ENCODE measurements at regions not wholly inside any gene's neighbourhood (a gene's known extent, or its start where the extent isn't known, plus 50 kb on each side); places are given as distances from the start of the nearest gene placed in this dataset.
"Not testable (repeated sequence)": the region's sequence is repeated elsewhere in the genome, so short reads cannot be mapped to it uniquely, and the experiment has no call there.

GRCh38 chr6:149138089-149138488, 179.4 kb upstream of the TAB2 start:
- Mint-ChIP-seq H3K27ac (peak overlapping the region; percentile 30), H3K27me3 (ENCODE audit: low read depth) (no peaks in the 10 kb centered on the region), H3K9me3 (no peaks in the 10 kb centered on the region), H3K36me3 (ENCODE audit: low read depth) (no peaks in the 10 kb centered on the region), H3K4me3 (no peak overlapping the region), H3K4me1 (ENCODE audit: low read depth) (peaks cover 42% of the 10 kb centered on the region)
- CTCF ChIA-PET: interaction anchor here (1.0 to 2.4 kb wide), 3 partner anchors 26 to 294 kb away, joined by 3 to 7 read pairs (median 3); no protein-coding TSS in a partner anchor
- DNase-seq: no peak
- intact Hi-C loops (cut with micrococcal nuclease): no loop called here

GRCh38 chr6:149138699-149139294, 178.7 kb upstream of the TAB2 start:
- intact Hi-C loops (cut with micrococcal nuclease): no loop called here
- no peaks in the 10 kb centered on the region for H3K9me3 Mint-ChIP-seq
- H3K4me3 Mint-ChIP-seq: no peak overlapping the region
- CTCF ChIA-PET: interaction anchor here (1.0 to 2.4 kb wide), 3 partner anchors 25 to 293 kb away, joined by 3 to 7 read pairs (median 3); no protein-coding TSS in a partner anchor
- DNase-seq: no peak
- no peaks in the 10 kb centered on the region for H3K36me3 Mint-ChIP-seq (ENCODE audit: low read depth)
- peaks cover 42% of the 10 kb centered on the region for H3K4me1 Mint-ChIP-seq (ENCODE audit: low read depth)
- H3K27me3 Mint-ChIP-seq (ENCODE audit: low read depth): no peaks in the 10 kb centered on the region
- peak overlapping the region; percentile 78 for H3K27ac Mint-ChIP-seq

GRCh38 chr6:149139782-149140136, 177.8 kb upstream of the TAB2 start:
- H3K9me3 Mint-ChIP-seq: no peaks in the 10 kb centered on the region
- intact Hi-C loops (cut with micrococcal nuclease): loop anchor here (1.0 to 10.0 kb wide), 11 partner anchors 9 to 1935 kb away; partner anchors contain the start of gene STXBP5
- peak overlapping the region; percentile 94 for H3K27ac Mint-ChIP-seq
- no peaks in the 10 kb centered on the region for H3K36me3 Mint-ChIP-seq (ENCODE audit: low read depth)
- H3K27me3 Mint-ChIP-seq (ENCODE audit: low read depth): no peaks in the 10 kb centered on the region
- peak overlapping the region; percentile 66 for H3K4me3 Mint-ChIP-seq
- H3K4me1 Mint-ChIP-seq (ENCODE audit: low read depth): peaks cover 42% of the 10 kb centered on the region
- CTCF ChIA-PET: interaction anchor here (1.0 to 2.4 kb wide), 2 partner anchors 24 to 292 kb away, joined by 3 to 7 read pairs; no protein-coding TSS in a partner anchor
- no peak for DNase-seq

- Mint-ChIP-seq H3K9me3 (no peaks in the 10 kb centered on the region), H3K4me1 (ENCODE audit: low read depth) (peaks cover 42% of the 10 kb centered on the region), H3K36me3 (ENCODE audit: low read depth) (no peaks in the 10 kb centered on the region), H3K27me3 (ENCODE audit: low read depth) (no peaks in the 10 kb centered on the region), H3K27ac (peak overlapping the region; percentile 94), H3K4me3 (peak overlapping the region; percentile 66)
- CTCF ChIA-PET: interaction anchor here (1.0 to 2.4 kb wide), 2 partner anchors 24 to 291 kb away, joined by 3 to 7 read pairs; no protein-coding TSS in a partner anchor
- intact Hi-C loops (cut with micrococcal nuclease): loop anchor here (1.0 to 10.0 kb wide), 11 partner anchors 8 to 1936 kb away; partner anchors contain the start of gene STXBP5
- peak; percentile 87 for DNase-seq
Measured at GRCh38 chr6:149140137-149140909, 177.2 kb upstream of the TAB2 start.

- Mint-ChIP-seq H3K4me3 (peak overlapping the region; percentile 66), H3K9me3 (peaks cover 4% of the 10 kb centered on the region), H3K36me3 (ENCODE audit: low read depth) (peaks cover 2% of the 10 kb centered on the region), H3K4me1 (ENCODE audit: low read depth) (peaks cover 42% of the 10 kb centered on the region), H3K27ac (peak overlapping the region; percentile 94), H3K27me3 (ENCODE audit: low read depth) (no peaks in the 10 kb centered on the region)
- no peak for DNase-seq
- CTCF ChIA-PET: no interaction called here
- intact Hi-C loops (cut with micrococcal nuclease): loop anchor here (1.0 to 10.0 kb wide), 11 partner anchors 7 to 1936 kb away; partner anchors contain the start of gene STXBP5
Measured at GRCh38 chr6:149140910-149141290, 176.6 kb upstream of the TAB2 start.

- no peak for DNase-seq
- Mint-ChIP-seq H3K27ac (no peak overlapping the region), H3K4me3 (no peak overlapping the region), H3K4me1 (ENCODE audit: low read depth) (peaks cover 56% of the 10 kb centered on the region), H3K27me3 (ENCODE audit: low read depth) (no peaks in the 10 kb centered on the region), H3K9me3 (peaks cover 4% of the 10 kb centered on the region), H3K36me3 (ENCODE audit: low read depth) (peaks cover 2% of the 10 kb centered on the region)
- intact Hi-C loops (cut with micrococcal nuclease): loop anchor here (10.0 kb wide), 1 partner anchor 1938 kb away; the partner anchor contains the start of gene STXBP5
- CTCF ChIA-PET: interaction anchor here (0.6 kb wide), 1 partner anchor 41 kb away, joined by 3 read pairs; no protein-coding TSS in a partner anchor
Measured at GRCh38 chr6:149142924-149143429, 174.5 kb upstream of the TAB2 start.

- H3K36me3 Mint-ChIP-seq (ENCODE audit: low read depth); CTCF ChIA-PET; DNase-seq; H3K27me3 Mint-ChIP-seq (ENCODE audit: low read depth); H3K4me3 Mint-ChIP-seq; H3K27ac Mint-ChIP-seq; H3K9me3 Mint-ChIP-seq: not testable (repeated sequence)
- peaks cover 59% of the 10 kb centered on the region for H3K4me1 Mint-ChIP-seq (ENCODE audit: low read depth)
- intact Hi-C loops (cut with micrococcal nuclease): loop anchor here (10.0 kb wide), 1 partner anchor 1941 kb away; the partner anchor contains the start of gene STXBP5
Measured at GRCh38 chr6:149145800-149146199, 171.7 kb upstream of the TAB2 start.

GRCh38 chr6:149147195-149147594, 170.3 kb upstream of the TAB2 start:
- DNase-seq: no peak
- peaks cover 9% of the 10 kb centered on the region for H3K9me3 Mint-ChIP-seq
- H3K27me3 Mint-ChIP-seq (ENCODE audit: low read depth): no peaks in the 10 kb centered on the region
- intact Hi-C loops (cut with micrococcal nuclease): loop anchor here (10.0 kb wide), 1 partner anchor 1942 kb away; the partner anchor contains the start of gene STXBP5
- CTCF ChIA-PET: interaction anchor here (1.0 to 1.6 kb wide), 3 partner anchors 52 to 285 kb away, joined by 3 to 5 read pairs (median 5); no protein-coding TSS in a partner anchor
- H3K4me1 Mint-ChIP-seq (ENCODE audit: low read depth): peaks cover 54% of the 10 kb centered on the region
- H3K36me3 Mint-ChIP-seq (ENCODE audit: low read depth): peaks cover 8% of the 10 kb centered on the region
- no peak overlapping the region for H3K27ac Mint-ChIP-seq
- H3K4me3 Mint-ChIP-seq: no peak overlapping the region

GRCh38 chr6:149147938-149148718, 169.4 kb upstream of the TAB2 start:
- peaks cover 58% of the 10 kb centered on the region for H3K4me1 Mint-ChIP-seq (ENCODE audit: low read depth)
- H3K27ac Mint-ChIP-seq: peak overlapping the region; percentile 56
- no peaks in the 10 kb centered on the region for H3K27me3 Mint-ChIP-seq (ENCODE audit: low read depth)
- no peak overlapping the region for H3K4me3 Mint-ChIP-seq
- intact Hi-C loops (cut with micrococcal nuclease): loop anchor here (1.0 to 10.0 kb wide), 8 partner anchors 8 to 1943 kb away; partner anchors contain the start of gene STXBP5
- peaks cover 9% of the 10 kb centered on the region for H3K9me3 Mint-ChIP-seq
- peak; percentile 27 for DNase-seq
- peaks cover 8% of the 10 kb centered on the region for H3K36me3 Mint-ChIP-seq (ENCODE audit: low read depth)
- CTCF ChIA-PET: interaction anchor here (1.0 to 1.6 kb wide), 3 partner anchors 53 to 284 kb away, joined by 3 to 5 read pairs (median 5); no protein-coding TSS in a partner anchor

- Mint-ChIP-seq H3K27ac (no peak overlapping the region), H3K9me3 (peaks cover 9% of the 10 kb centered on the region), H3K4me1 (ENCODE audit: low read depth) (peaks cover 73% of the 10 kb centered on the region), H3K36me3 (ENCODE audit: low read depth) (peaks cover 8% of the 10 kb centered on the region), H3K27me3 (ENCODE audit: low read depth) (no peaks in the 10 kb centered on the region), H3K4me3 (no peak overlapping the region)
- CTCF ChIA-PET: interaction anchor here (2.0 kb wide), 1 partner anchor 13 kb away, joined by 5 read pairs; no protein-coding TSS in a partner anchor
- intact Hi-C loops (cut with micrococcal nuclease): loop anchor here (2.0 to 10.0 kb wide), 4 partner anchors 55 to 1945 kb away; partner anchors contain the start of gene STXBP5
- no peak for DNase-seq
Measured at GRCh38 chr6:149149653-149150052, 167.9 kb upstream of the TAB2 start.

GRCh38 chr6:149150301-149150700, 167.2 kb upstream of the TAB2 start:
- H3K4me1 Mint-ChIP-seq (ENCODE audit: low read depth): peaks cover 76% of the 10 kb centered on the region
- H3K36me3 Mint-ChIP-seq (ENCODE audit: low read depth): peaks cover 8% of the 10 kb centered on the region

More at GRCh38 chr6:149150301-149150700, 167.2 kb upstream of the TAB2 start:
- CTCF ChIA-PET: interaction anchor here (0.8 to 2.0 kb wide), 2 partner anchors 13 to 73 kb away, joined by 3 to 5 read pairs; no protein-coding TSS in a partner anchor
- Mint-ChIP-seq H3K9me3 (peaks cover 9% of the 10 kb centered on the region), H3K27me3 (ENCODE audit: low read depth) (no peaks in the 10 kb centered on the region), H3K4me3 (no peak overlapping the region), H3K27ac (peak overlapping the region; percentile 54)
- intact Hi-C loops (cut with micrococcal nuclease): no loop called here
- DNase-seq: no peak
